ENCODE measurements at regions not wholly inside any gene's neighbourhood (a gene's known extent, or its start where the extent isn't known, plus 50 kb on each side); places are given as distances from the start of the nearest gene placed in this dataset.

DNA sequence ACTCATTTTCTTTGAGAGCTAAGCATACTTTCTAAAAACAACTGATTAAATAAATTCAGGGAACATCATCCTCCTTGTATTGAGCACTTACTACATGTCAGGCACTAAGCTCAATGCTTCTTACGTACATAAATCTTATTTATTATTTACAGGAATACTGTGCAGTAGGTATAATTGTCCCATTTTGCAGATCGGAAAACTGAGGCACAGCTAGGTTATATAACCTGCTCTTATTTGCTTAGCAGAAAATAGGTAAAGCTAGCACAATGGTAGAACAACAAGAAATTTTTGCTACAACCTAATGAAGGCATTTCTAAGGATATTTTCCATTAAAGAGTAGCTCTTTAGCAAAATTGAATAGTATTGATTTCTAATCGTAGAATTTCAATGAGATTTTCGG, 168.7 kb upstream of the KCNJ16 start:
- TF ChIP-seq CTCF (IDR thresholded peaks at IDR 0.05) (no peak), POLR2A (IDR thresholded peaks at IDR 0.05) (no peak), POLR2AphosphoS5 (IDR thresholded peaks at IDR 0.05) (no peak), EP300 (IDR thresholded peaks at IDR 0.05) (no peak)

Measured in gastroesophageal sphincter (tissue), 3 donors.